ENCODE measurements at regions not wholly inside any gene's neighbourhood (a gene's known extent, or its start where the extent isn't known, plus 50 kb on each side); places are given as distances from the start of the nearest gene placed in this dataset.

- H3K4me1 ChIP-seq (ENCODE audit: insufficient read depth, low read length) = no peaks in the 10 kb centered on the region
- Mint-ChIP-seq H3K27me3 (ENCODE audit: low read depth, unreplicated experiment) (peaks cover 47% of the 10 kb centered on the region), H3K9me3 (ENCODE audit: unreplicated experiment) (peaks cover 1% of the 10 kb centered on the region), H3K4me1 (ENCODE audit: low read depth, unreplicated experiment) (no peaks in the 10 kb centered on the region), H3K4me3 (ENCODE audit: unreplicated experiment) (no peak overlapping the region), H3K27ac (ENCODE audit: unreplicated experiment) (no peak overlapping the region), H3K36me3 (ENCODE audit: low read depth, unreplicated experiment) (no peaks in the 10 kb centered on the region)
- no peak for FAIRE-seq
- H3K4me3 ChIP-seq (ENCODE audit: insufficient read depth, low read depth, low read length) = no peak overlapping the region
- H3K4me2 ChIP-seq (ENCODE audit: low read length) = no peak overlapping the region
- H2AFZ ChIP-seq (ENCODE audit: low read depth, low read length) = no peak overlapping the region
- no peaks in the 10 kb centered on the region for H3K79me2 ChIP-seq (ENCODE audit: insufficient read depth, low read length)
- H3K9me3 ChIP-seq (ENCODE audit: insufficient read depth, low read depth, low read length) = no peaks in the 10 kb centered on the region
- no peaks in the 10 kb centered on the region for H4K20me1 ChIP-seq (ENCODE audit: insufficient read depth, low read length)
- no peak overlapping the region for H3K27ac ChIP-seq (ENCODE audit: low read depth, low read length)
- no peak overlapping the region for H3K9ac ChIP-seq (ENCODE audit: low read length)
- no peaks in the 10 kb centered on the region for H3K36me3 ChIP-seq (ENCODE audit: insufficient read depth, low read length)
- H3K27me3 ChIP-seq (ENCODE audit: insufficient read depth, low read length) = no peaks in the 10 kb centered on the region
- no peak for DNase-seq (ENCODE audit: low read depth)
- TF ChIP-seq CTCF (IDR thresholded peaks at IDR 0.05; ENCODE audit: insufficient read depth, low read depth, low read length) = no peak
- TF ChIP-seq EZH2 (IDR thresholded peaks at IDR 0.05; ENCODE audit: insufficient read depth, low read length) = no peak
These were observed 634.5 kb upstream of the B3GAT1 start for GRCh38 chr11:135046556-135046955.

DNA sequence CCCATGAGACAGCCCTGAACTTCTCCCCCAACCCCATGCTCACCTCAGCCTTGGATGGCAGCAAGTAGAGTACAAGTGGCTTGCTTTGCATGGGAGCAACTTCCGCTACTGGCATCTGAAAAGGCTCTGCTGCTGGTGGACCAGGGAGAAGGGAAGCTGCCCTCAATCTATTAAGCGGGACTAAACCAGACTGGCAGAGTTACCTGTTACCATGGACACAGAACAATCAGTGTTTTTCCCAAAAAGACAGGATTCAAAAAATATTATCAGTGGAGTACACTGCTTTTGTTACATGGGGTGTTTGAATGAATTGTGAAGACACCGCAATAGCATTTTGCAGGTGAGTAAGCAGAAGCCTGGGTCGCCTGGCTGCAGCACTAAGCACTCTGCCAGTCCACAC lies 631.4 kb upstream of the B3GAT1 start:
- peaks cover 35% of the 10 kb centered on the region for H3K27me3 Mint-ChIP-seq (ENCODE audit: low read depth, unreplicated experiment)

More for the DNA sequence above, 631.4 kb upstream of the B3GAT1 start:
- no peaks in the 10 kb centered on the region for H3K79me2 ChIP-seq (ENCODE audit: insufficient read depth, low read length)
- no peak overlapping the region for H3K27ac ChIP-seq (ENCODE audit: low read depth, low read length)
- no peak overlapping the region for H2AFZ ChIP-seq (ENCODE audit: low read depth, low read length)
- H3K27me3 ChIP-seq (ENCODE audit: insufficient read depth, low read length) = no peaks in the 10 kb centered on the region
- no peak overlapping the region for H3K27ac Mint-ChIP-seq (ENCODE audit: unreplicated experiment)
- no peak overlapping the region for H3K4me2 ChIP-seq (ENCODE audit: low read length)
- H3K4me3 ChIP-seq (ENCODE audit: insufficient read depth, low read depth, low read length) = no peak overlapping the region
- no peaks in the 10 kb centered on the region for H3K36me3 Mint-ChIP-seq (ENCODE audit: low read depth, unreplicated experiment)
- H3K9ac ChIP-seq (ENCODE audit: low read length) = no peak overlapping the region
- no peaks in the 10 kb centered on the region for H3K4me1 Mint-ChIP-seq (ENCODE audit: low read depth, unreplicated experiment)
- no peaks in the 10 kb centered on the region for H3K9me3 Mint-ChIP-seq (ENCODE audit: unreplicated experiment)
- H3K9me3 ChIP-seq (ENCODE audit: insufficient read depth, low read depth, low read length) = no peaks in the 10 kb centered on the region
- no peaks in the 10 kb centered on the region for H3K36me3 ChIP-seq (ENCODE audit: insufficient read depth, low read length)
- H4K20me1 ChIP-seq (ENCODE audit: insufficient read depth, low read length) = no peaks in the 10 kb centered on the region
- DNase-seq (ENCODE audit: low read depth) = no peak
- FAIRE-seq = no peak
- H3K4me1 ChIP-seq (ENCODE audit: insufficient read depth, low read length) = no peaks in the 10 kb centered on the region
- no peak overlapping the region for H3K4me3 Mint-ChIP-seq (ENCODE audit: unreplicated experiment)
- TF ChIP-seq EZH2 (IDR thresholded peaks at IDR 0.05; ENCODE audit: insufficient read depth, low read length) (no peak), CTCF (IDR thresholded peaks at IDR 0.05; ENCODE audit: insufficient read depth, low read depth, low read length) (no peak)

All from astrocyte (in vitro differentiated cells and primary cell).